OCI-LY1 (cell line): ENCODE measurements at regions not wholly inside any gene's neighbourhood (a gene's known extent, or its start where the extent isn't known, plus 50 kb on each side); places are given as distances from the start of the nearest gene placed in this dataset.

ENCODE experiments used
- CTCF ChIP-seq: fragments of 200-600 bp; sonication (generic), shearing (Covaris generic); IDR thresholded peaks from 2 replicates; pipeline ENCODE4 v1.5.1; 2017; ENCODE audit warnings: mild to moderate bottlenecking, antibody characterized with exemption, low read length, moderate library complexity, mixed read lengths
- EZH2 ChIP-seq: fragments of 200-600 bp; sonication (generic), shearing (Covaris generic); IDR thresholded peaks from 2 replicates; pipeline ENCODE4 v1.8.0; 2017; ENCODE audit warnings: borderline replicate concordance, mixed run types, mild to moderate bottlenecking, antibody characterized with exemption, low read length, moderate library complexity, mixed read lengths

GRCh38 chr21:35547946-35548774 is 499.1 kb upstream of the RUNX1 start:
- TF ChIP-seq CTCF = no peak
- no peak for TF ChIP-seq EZH2
